ENCODE measurements at regions not wholly inside any gene's neighbourhood (a gene's known extent, or its start where the extent isn't known, plus 50 kb on each side); places are given as distances from the start of the nearest gene placed in this dataset.

DNA sequence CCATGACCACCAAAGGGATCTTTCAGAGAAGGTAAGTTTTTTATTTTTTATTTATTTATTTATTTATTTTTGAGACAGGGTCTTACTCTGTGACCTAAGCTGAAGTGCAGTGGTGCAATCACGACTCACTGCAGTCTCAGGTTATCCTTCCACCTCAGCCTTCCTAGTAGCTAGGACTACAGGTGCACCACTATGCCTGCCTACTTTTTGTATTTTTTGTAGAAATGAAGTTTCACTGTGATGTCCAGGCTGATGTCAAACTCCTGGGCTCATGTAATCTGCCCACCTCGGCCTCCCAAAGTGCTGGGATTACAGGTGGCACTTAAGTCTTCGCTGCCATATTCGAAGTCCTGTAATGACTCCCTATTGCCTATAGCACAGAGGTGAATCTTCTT lies 342.5 kb downstream of the CYRIA start:
- H3K27me3 ChIP-seq, result no peaks in the 10 kb centered on the region
- no peaks in the 10 kb centered on the region for H3K4me1 ChIP-seq
- no peak overlapping the region for H3K27ac ChIP-seq
- H3K36me3 ChIP-seq, result no peaks in the 10 kb centered on the region
- DNase-seq (ENCODE audit: low spot score), result no peak
- no peaks in the 10 kb centered on the region for H3K9me3 ChIP-seq
- no peak overlapping the region for H3K4me3 ChIP-seq
- TF ChIP-seq, protein P1, sequence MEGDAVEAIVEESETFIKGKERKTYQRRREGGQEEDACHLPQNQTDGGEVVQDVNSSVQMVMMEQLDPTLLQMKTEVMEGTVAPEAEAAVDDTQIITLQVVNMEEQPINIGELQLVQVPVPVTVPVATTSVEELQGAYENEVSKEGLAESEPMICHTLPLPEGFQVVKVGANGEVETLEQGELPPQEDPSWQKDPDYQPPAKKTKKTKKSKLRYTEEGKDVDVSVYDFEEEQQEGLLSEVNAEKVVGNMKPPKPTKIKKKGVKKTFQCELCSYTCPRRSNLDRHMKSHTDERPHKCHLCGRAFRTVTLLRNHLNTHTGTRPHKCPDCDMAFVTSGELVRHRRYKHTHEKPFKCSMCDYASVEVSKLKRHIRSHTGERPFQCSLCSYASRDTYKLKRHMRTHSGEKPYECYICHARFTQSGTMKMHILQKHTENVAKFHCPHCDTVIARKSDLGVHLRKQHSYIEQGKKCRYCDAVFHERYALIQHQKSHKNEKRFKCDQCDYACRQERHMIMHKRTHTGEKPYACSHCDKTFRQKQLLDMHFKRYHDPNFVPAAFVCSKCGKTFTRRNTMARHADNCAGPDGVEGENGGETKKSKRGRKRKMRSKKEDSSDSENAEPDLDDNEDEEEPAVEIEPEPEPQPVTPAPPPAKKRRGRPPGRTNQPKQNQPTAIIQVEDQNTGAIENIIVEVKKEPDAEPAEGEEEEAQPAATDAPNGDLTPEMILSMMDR (IDR thresholded peaks at IDR 0.05), result no peak

DNA sequence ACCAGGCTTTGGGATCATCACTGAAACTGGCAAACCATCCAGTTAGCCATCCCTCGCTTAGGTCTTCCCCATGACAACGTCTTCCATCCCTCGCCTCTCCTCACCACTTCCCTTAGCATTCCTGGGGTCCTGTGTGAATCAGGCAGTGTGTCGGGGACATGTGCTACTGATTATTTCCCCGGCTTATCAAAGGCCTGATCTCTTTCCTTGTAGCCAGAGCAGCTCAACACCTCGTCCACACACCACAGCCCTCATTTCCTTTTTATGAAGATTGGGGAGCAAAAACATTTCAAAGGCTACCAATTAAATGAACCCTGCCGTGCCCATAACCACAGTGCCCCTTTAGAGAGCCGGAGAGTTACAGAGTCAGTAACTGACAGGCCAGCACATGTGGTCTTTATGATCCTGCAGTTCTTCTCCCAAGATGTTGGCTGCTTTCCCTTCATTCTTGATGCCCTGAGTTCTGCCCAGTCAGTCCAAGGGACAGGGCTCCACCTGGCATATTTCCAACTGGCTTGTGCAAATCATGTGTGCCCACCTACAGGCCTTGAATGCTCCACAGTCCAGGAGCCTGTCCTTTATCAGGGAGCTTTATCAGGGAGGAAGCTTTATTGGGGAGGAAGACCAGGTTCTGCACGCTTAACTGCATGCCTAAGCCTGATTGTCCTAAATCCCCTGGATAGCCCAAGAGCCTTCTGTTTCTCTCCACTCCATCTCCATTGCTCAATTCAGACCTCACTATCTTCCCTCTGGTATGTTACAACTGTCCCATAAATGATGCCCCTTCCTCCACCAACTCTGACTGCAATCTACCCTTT lies 343.1 kb downstream of the CYRIA start:
- Histone ChIP-seq H3K36me3 (no peaks in the 10 kb centered on the region), H3K4me3 (no peak overlapping the region), H3K9me3 (no peaks in the 10 kb centered on the region), H3K27ac (no peak overlapping the region), H3K4me1 (no peaks in the 10 kb centered on the region), H3K27me3 (no peaks in the 10 kb centered on the region)
- TF ChIP-seq, protein P1 (IDR thresholded peaks at IDR 0.05), result no peak
- no peak for DNase-seq (ENCODE audit: low spot score)

DNA sequence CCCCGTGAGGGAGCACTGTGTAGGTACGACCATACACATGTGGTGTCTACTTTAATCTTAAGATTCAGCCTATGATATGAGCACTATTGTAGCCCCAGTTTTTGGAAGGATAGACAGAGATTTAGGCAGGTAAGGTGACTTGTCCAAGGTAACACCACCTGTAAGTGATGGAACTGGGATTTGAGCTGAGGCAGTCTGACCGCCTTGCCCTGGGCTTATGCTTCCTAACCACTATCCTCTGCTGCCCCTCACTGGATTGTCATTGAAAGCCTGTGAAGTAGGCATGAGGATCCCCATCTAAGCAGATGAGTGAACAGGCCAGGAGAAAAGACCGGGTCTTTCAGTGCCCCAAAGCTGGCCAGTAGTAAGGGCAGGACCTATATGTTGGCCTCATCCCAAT lies 343.8 kb downstream of the CYRIA start:
- no peak for DNase-seq (ENCODE audit: low spot score)
- H3K36me3 ChIP-seq, result no peaks in the 10 kb centered on the region
- H3K4me3 ChIP-seq, result no peak overlapping the region
- no peaks in the 10 kb centered on the region for H3K4me1 ChIP-seq
- H3K27me3 ChIP-seq, result no peaks in the 10 kb centered on the region
- H3K27ac ChIP-seq, result no peak overlapping the region
- no peaks in the 10 kb centered on the region for H3K9me3 ChIP-seq
- TF ChIP-seq, protein P1 (IDR thresholded peaks at IDR 0.05), result no peak

DNA sequence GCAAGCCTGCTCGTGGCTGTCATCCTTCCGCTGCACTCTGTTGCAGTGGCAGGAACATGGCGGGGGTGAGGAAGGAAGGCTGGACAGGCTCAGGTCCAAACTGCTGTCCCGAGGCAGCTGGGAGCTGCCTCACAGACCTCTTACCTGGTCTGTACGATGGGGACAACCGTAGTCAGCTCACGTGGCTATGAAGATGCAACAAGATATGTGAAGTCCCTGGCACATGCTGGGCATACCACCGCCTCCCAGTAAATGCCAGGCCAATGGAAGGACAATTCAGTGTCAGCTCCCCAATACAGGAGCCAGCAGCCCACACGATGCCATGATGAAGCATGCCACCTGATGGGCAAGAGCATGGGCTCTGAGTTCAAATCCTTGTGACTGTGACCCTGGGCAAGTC lies 344.4 kb downstream of the CYRIA start:
- no peak for DNase-seq (ENCODE audit: low spot score)
- H3K27me3 ChIP-seq, result no peaks in the 10 kb centered on the region
- no peaks in the 10 kb centered on the region for H3K9me3 ChIP-seq
- H3K4me1 ChIP-seq, result no peaks in the 10 kb centered on the region
- no peak overlapping the region for H3K4me3 ChIP-seq
- H3K27ac ChIP-seq, result no peak overlapping the region
- TF ChIP-seq, protein P1 (IDR thresholded peaks at IDR 0.05), result no peak
- H3K36me3 ChIP-seq, result no peaks in the 10 kb centered on the region

DNA sequence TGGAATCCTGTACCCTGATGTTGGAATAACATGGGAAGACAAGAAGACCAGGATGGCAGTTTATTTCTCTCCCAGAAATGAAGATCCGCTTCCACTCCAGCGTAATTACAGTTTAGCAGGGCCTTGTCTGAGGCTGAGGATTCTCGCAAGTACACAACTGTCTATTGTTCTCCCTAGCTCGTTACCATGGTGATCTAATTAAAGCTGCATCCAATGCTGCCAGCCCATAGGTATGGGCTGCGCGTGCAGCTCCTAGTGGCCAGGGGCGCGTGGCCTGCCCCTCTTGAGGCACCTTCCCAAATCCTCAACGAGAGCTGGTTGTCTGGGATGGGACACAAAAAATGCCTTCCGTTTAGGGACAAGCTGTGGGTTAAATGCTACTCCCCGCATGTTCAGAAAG lies 344.9 kb downstream of the CYRIA start:
- Histone ChIP-seq H3K9me3 (no peaks in the 10 kb centered on the region), H3K27me3 (no peaks in the 10 kb centered on the region), H3K27ac (no peak overlapping the region), H3K36me3 (no peaks in the 10 kb centered on the region), H3K4me3 (no peak overlapping the region), H3K4me1 (no peaks in the 10 kb centered on the region)
- DNase-seq (ENCODE audit: low spot score), result no peak
- TF ChIP-seq, protein P1 (IDR thresholded peaks at IDR 0.05), result no peak
